ENCODE measurements at regions not wholly inside any gene's neighbourhood (a gene's known extent, or its start where the extent isn't known, plus 50 kb on each side); places are given as distances from the start of the nearest gene placed in this dataset.

DNA sequence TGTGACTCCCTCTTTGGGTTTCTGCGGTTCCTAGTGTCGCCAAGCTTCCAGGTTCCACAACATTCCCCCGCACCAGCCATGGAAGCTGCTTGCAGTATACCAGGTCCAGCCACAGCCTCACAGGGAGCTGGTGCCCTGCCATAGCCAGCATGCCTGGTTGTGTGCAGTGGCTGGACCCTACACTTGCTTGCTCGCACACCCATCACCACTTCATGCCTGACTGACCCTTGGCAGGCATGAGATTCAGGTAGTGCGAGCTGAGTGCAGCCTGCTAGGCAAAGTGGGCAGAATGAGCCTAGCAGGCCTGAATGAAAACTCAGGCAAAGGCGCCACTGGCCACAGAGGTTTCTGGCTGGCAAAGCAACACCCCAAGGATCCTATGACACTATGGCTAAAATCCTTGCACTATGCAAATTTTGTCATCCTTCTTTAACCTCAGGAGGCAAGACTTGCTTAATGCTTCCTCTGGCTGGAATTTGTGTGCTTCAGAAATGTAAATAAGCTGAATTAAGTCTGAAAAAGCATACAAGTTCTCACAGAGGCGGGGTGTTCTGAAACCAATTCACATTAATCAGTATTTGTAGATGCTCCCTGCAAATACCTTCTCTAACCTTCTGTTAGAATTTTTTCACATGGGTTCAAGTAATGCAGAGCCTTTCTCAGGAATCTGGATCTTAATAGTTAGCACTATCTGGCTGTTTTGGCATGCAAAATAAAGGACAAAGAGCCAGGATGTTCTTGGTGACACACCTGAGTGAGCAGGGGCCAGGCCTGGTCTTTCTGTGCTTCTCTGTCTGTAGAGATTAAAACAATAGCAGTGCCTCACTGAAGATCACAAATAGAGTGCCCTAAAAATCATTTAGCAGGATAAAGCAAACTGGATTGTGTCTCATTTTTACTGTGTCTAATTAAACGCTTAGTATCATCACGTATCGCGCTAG lies 256.9 kb downstream of the GPATCH2 start:
- DNase-seq (ENCODE audit: low spot score): no peak

DNA sequence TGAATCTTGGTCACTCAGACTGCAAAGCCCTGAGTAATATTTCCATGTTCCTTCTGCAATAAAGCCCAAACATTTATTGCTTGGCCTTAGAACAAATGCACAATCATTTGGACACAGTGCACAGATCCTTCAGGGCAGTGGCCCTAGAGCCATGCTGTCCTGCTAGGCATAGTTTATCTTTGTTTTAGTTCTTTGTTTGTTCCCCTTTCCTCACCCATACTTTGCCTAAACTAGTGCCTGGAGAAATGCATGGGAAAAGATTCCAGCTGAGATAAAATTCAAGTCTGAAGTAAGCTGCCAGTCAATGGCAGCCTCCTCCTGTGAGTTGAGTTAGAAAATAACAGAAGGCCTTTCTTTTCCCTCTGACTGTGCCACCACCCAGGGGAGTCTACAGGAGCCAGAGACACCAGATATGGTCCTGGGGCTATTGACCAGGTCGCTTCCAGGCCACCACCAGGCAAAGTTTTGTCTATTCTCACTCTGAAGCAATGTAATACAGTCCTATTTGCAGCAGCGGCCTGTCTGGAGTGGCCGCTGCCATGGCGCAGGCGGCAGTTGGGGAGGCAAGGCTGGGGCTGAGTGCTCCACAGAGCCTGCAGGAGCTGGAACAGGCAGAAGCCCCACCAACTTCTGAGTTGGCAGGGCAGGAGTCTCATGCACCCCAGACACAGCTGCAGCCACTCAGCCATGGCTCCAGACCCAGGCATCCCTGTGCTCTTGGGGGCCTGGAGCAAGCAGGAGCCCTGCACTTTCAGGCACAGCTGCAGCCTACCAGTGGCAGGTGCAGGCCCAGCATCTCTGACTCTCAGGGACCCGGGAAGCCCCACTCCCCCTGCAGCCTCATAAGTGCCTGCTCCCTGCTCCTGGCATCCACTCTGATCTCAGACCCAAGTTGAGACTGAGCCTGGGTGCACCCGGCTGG lies 258.6 kb downstream of the GPATCH2 start:
- no peak for DNase-seq (ENCODE audit: low spot score)

GRCh38 chr1:217370757-217371156 lies 260.1 kb downstream of the GPATCH2 start:
- no peak for DNase-seq (ENCODE audit: low spot score)

DNA sequence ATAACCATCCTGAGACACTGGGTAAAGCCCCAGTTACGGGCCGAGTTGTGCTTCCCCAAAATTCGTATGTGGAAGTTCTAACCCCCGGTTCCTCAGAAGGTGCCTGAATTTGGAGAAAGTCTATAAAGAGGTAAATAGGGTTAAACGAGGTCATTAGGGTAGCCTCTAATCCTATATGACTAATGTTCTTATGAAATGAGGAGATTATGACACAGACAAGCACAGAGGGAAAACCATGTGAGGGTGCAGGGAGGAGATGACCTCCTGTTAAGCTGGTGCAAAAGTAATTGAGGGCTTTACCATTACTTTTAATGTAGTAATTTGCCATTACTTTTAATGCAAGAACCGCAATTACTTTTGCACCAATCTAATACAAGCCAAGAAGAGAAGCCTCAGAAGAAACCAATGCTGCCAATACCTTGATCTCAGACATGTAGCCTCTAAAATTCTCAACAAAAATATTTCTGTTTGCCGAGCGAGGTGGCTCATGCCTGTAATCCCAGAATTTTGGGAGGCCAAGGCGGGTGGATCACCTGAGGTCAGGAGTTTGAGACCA lies 260.8 kb downstream of the GPATCH2 start:
- DNase-seq (ENCODE audit: low spot score): no peak

DNA sequence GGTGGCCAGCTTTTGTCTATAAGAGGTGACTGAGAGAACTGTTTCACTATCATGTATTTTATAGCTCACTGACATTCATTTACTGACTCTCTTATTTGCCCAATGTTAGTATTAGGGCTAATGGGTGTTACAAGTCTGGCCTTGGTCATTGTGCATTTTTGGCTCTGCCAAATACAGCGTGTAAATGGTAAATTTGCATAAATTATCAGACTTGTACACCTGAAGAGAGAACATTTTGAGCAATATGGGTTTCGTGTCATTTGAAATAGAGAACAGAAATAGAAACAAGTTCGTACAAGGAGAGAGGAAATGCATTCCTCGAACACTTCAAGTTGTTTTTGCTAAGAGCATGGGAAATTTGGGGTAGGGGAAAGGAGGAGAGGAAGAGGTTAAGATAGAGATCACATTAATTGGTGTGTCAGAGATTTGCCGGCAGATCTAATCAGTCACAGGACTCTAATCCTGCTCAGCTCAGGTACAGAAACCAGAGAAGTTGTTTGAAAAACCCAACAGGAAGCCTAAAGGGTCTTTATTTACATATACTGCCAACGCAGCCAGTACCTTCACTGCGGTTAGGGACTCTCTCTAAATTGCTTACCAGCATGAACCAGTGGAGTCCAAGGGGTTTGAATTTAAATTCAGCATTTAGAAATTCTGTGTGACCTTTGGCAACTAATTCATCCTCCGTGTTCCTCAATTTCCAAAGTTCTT lies 261.5 kb downstream of the GPATCH2 start:
- no peak for DNase-seq (ENCODE audit: low spot score)

DNA sequence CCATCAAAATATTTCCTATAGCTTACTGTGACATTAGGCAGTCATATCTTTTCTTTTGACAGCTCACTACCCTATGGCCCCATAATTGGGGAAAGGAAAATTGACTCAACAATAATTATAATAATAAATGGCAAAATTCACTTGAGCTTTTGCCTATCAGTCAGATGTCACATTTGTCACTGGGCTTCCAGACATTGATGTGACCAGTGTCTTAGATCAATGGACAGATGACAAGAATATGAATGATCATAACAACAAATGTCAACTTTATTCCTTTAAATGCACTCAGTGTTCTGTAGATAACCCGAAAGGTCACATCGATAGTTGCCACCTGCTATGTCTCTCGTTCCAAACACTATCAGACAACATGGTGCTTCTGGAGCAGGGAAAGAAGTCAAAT lies 266.7 kb downstream of the GPATCH2 start:
- DNase-seq (ENCODE audit: low spot score): no peak

DNA sequence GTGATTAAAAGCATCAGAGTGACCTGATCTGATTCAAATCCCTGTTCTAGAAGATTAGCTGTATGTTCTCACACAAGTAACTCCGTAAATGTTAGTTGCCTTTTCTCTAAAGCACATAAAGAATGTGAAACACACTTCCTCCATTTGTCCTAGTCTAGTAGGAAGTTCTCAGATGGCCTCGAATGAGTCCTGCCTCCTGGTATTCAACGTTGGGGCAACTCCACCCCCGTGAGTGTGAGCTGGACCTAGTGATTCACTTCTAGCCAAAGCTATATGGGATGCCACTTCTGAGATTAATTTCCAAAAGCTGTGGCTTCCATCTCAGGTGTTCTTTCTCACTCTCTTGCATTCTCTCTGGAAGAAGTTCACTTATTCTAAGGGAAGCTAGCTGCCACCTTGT lies 267.6 kb downstream of the GPATCH2 start:
- no peak for DNase-seq (ENCODE audit: low spot score)

DNA sequence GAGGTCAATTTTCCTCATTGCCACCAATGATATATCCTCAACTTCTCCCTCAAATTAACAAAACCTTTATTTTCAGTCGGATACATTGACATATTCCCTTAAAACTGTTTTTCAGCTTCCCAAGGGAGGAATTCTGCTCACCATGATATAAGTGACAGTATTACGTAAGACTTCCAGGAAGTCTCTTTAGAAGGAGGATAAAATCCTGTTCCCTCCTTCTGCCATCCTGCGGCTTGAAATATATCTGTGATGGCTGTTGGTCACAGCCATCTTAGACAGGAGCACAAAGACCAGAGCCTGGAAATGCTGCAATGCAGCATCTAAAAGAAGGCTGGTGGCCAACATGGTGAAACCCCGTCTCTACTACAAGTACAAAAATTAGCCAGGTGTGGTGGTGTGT lies 270.4 kb downstream of the GPATCH2 start:
- no peak for DNase-seq (ENCODE audit: low spot score)

- DNase-seq (ENCODE audit: low spot score): no peak
These were observed 276.0 kb downstream of the GPATCH2 start for GRCh38 chr1:217354895-217355294.

- DNase-seq (ENCODE audit: low spot score): no peak
These were observed 281.8 kb downstream of the GPATCH2 start for GRCh38 chr1:217348960-217349664.

- DNase-seq (ENCODE audit: low spot score): no peak
These were observed 286.2 kb downstream of the GPATCH2 start for GRCh38 chr1:217344712-217345111.

- DNase-seq (ENCODE audit: low spot score): no peak
These were observed 287.0 kb downstream of the GPATCH2 start for GRCh38 chr1:217343907-217344306.

GRCh38 chr1:217342105-217342504 lies 288.8 kb downstream of the GPATCH2 start:
- no peak for DNase-seq (ENCODE audit: low spot score)

DNA sequence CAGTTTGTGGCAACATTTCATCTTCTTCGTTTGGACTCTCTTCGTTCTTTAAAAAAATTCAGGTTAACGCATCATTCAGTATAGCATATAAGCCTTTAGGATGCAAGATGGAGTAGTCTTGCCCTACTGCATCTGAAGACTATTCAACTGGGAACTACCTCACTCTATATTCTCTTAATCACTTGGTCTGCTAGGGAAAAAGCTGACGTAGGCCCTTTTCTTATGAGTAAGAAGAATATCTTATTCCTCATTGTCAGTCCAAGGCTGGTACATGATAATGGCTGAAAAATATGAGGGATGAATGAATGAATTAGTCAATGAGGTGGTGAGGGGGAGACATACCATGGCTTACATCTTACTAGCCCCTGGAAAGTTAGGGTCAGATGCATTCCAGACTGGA lies 294.2 kb downstream of the GPATCH2 start:
- DNase-seq (ENCODE audit: low spot score): no peak

- DNase-seq (ENCODE audit: low spot score): no peak
These were observed 297.0 kb downstream of the GPATCH2 start for GRCh38 chr1:217333939-217334338.

DNA sequence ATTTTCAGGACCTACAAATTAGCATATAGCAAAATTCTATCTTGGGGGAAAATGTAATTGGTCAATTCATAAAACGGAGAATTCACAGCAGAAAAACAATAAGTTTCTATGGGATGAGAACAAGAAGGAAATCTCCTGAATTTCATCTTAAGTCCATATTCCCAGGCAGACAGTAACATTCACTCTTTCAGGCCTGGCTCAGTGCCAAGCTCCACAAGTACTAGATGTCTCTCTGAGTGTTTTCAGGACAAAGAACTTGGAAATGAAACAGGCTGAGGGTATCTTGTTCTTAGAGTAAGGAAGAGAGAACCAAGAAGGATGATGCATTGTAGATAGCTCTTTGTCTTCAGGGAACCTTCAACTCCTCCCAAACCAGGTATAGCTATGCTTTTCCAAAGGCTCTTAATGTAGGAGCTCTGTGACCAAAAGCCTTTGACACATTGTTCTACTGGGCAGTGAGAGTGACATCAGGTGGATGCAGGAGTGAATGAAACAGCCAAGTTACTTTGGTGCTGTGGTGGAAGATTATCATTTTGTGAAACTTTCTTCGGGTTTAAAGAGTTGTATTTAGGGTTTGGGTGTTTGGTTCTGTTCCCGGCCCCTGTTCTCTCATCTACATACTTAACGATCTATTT lies 298.3 kb downstream of the GPATCH2 start:
- no peak for DNase-seq (ENCODE audit: low spot score)

DNA sequence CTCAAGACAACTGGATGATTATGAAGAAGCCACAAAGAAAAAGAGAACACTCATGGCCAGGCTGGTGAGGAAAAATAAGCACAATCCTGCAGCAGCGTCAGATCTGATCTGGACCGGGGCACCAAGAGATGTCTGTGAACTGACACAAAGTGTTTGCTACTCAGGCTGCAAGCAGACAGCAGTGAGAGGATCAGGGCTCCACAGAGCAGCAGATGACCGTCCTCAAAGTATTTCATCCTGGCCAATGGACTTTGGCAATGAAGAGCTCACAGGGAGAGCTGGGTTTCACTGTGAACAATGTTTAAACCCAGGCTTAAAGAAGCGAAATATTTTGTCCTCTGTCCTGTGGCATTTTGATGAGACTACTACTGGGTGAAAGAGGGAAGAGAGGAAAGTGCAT lies 299.2 kb downstream of the GPATCH2 start:
- DNase-seq (ENCODE audit: low spot score): no peak

- no peak for DNase-seq (ENCODE audit: low spot score)
These were observed 303.0 kb downstream of the GPATCH2 start for GRCh38 chr1:217327901-217328300.

GRCh38 chr1:217322834-217323233 lies 308.1 kb downstream of the GPATCH2 start:
- DNase-seq (ENCODE audit: low spot score): no peak

DNA sequence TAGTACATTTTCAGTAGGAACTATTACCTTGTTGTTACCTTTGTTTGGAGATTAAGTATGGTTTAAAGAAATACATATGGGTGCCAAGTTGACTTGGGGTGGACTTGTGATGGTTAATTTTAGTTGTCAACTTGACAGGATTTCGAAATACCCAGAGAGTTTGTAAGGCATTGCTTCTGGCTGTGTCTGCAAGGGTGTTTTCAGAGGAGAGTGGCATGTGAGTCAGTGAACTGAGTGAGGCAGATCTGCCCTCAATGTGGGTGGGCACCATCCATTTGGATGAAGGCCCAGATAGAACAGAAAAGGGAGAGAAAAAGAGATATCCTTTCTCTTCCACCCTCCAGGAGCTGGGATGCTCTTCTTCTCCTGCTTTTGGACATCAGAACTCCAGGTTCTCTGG lies 315.5 kb downstream of the GPATCH2 start:
- no peak for DNase-seq (ENCODE audit: low spot score)

GRCh38 chr1:217313096-217313495 lies 317.8 kb downstream of the GPATCH2 start:
- DNase-seq (ENCODE audit: low spot score): no peak

Measured in hematopoietic multipotent progenitor cell treated with erythropoietin and hydrocortisone succinate and interleukin-3 and kit ligand, for 17 days (in vitro differentiated cells).